GM18499 (cell line): ENCODE measurements at regions not wholly inside any gene's neighbourhood (a gene's known extent, or its start where the extent isn't known, plus 50 kb on each side); places are given as distances from the start of the nearest gene placed in this dataset.
A peak's percentile ranks its signal among the peaks of the same experiment; 100 is the strongest.
"Not testable (repeated sequence)": the region's sequence is repeated elsewhere in the genome, so short reads cannot be mapped to it uniquely, and the experiment has no call there.

Source experiments
- ATAC-seq: cut with Tn5 transposase; IDR thresholded peaks from one replicate; pipeline ENCODE4 v1.9.1; 2021; ENCODE audit warnings: moderate number of reproducible peaks; ENCODE audit not compliant: insufficient read depth, unreplicated experiment

DNA sequence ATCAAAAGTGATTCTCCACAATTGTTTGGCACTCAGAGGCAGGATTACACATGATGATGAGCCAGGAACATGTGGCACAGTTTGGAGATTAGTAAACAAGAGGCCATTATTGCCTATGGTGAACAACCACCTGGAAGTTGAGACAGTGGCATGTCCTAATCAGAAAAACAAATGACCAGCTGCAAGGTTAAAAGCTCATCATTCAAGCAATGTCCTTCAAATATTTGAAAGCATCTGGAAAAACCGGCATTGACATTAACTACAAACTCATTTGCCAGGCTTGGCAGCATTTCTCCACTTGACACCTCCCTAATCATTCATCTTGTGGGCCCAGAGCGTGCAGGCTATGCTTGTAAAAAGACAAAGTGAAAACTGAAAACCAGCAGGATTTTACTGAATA lies 80.6 kb upstream of the MEGF10 start:
- no peak for ATAC-seq

- ATAC-seq: no peak
These were observed 77.4 kb upstream of the MEGF10 start for GRCh38 chr5:127213231-127213630.

DNA sequence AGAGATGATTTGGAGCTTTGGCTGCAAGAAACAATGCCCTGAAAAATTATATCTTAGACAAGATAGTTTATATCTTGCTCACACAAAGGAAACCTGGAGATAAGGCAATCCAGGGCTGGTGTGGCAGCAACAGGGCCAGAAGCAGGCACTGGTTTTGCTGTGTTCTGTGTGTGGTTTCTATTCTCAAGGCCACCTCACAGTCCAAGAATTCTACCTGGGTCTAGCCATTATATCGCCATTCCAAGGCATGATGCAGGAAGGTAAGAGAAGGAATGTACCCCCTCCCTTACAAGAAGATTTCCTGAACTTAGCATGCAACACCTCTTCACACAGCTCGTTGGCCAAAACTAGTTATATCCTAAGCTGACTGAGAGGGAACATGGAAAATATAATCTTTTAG lies 74.5 kb upstream of the MEGF10 start:
- no peak for ATAC-seq

DNA sequence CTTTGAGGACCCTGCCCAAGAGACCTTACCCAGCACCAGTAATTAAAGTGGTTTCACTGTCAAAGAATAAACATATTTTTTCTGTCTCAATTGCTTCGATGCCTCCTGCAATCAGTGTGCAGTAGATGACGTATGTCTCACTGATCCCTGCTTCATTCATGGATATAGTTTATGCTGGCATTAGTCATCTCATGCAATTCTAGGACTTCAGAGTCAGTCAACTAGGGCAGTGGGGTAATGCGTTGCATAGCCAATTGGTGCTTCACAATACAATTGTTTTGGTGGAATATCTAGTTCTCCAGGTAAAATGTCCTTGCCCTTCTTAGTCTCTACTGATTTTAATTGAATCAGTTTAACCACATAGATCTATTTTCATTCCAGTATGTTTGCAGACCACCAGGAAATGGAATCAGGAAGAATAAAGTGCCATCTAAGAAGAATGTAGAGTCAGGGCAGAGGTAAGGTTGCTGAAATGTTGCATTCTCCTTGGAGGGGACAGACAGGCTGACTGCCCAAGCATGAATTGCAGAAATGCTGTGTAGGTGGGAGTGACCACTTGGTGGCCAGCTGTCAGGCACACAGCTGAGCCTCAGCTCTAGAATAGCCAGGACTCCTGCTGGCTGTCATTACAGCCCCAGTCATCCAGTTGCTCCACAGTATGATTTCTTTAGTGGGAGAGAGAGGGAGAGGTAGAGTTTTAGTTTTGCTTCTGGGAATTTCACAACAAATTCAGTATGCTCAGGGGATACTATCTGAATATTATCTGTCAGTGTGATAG lies 73.5 kb upstream of the MEGF10 start:
- ATAC-seq: no peak

DNA sequence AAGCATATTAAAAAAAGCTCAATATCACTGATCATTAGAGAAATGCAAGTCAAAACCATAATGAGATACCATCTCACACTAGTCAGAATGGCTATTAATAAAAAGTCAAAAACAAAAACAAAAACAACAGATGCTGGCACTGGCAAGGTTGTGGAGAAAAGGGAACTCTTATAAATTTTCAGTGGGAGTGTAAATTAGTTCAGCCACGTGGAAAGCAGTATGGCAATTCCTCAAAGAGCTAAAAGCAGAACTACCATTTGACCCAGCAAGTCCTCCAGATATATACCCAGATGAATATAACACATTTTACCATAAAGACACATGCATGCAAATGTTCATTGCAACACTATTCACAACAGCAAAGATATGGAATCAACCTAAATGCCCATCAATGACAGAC lies 68.7 kb upstream of the MEGF10 start:
- ATAC-seq: not testable (repeated sequence)

GRCh38 chr5:127222571-127223156 lies 67.9 kb upstream of the MEGF10 start:
- peak; percentile 72 for ATAC-seq

DNA sequence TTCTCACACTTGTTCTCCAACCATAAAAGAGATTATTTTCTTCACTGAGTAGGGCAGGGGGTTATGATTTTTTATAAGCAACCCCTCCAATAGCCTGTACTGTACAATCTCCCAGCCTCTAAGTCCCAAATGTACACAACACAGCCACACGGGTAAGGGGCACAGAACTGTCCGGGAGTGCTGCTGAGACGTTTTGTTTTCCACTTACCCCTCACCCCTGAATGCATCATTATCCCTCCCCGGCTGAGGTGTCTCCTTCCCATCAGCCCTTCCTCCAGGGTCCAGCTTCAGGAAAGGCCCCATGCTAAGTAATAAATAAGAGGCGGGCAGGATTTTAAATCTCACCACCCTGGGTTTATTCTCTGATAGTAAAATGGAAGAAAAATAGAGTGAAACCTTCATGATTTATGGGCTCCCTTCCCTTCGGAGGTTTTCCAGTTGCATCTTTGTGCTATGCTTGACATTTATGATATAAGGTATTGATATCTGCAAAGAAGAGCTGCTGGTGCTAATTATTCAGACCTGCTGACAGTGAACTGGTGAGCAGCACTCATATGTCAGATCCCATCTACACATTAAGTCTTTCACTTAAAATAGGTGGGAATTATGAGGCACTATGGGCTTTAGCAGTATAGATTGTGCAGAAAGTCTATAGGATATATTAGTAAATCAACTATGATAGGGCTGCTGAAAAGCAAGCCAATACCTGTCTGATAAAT lies 67.2 kb upstream of the MEGF10 start:
- no peak for ATAC-seq

- ATAC-seq: no peak
These were observed 62.7 kb upstream of the MEGF10 start for GRCh38 chr5:127227881-127228280.

- no peak for ATAC-seq
These were observed 61.9 kb upstream of the MEGF10 start for GRCh38 chr5:127228540-127229184.

DNA sequence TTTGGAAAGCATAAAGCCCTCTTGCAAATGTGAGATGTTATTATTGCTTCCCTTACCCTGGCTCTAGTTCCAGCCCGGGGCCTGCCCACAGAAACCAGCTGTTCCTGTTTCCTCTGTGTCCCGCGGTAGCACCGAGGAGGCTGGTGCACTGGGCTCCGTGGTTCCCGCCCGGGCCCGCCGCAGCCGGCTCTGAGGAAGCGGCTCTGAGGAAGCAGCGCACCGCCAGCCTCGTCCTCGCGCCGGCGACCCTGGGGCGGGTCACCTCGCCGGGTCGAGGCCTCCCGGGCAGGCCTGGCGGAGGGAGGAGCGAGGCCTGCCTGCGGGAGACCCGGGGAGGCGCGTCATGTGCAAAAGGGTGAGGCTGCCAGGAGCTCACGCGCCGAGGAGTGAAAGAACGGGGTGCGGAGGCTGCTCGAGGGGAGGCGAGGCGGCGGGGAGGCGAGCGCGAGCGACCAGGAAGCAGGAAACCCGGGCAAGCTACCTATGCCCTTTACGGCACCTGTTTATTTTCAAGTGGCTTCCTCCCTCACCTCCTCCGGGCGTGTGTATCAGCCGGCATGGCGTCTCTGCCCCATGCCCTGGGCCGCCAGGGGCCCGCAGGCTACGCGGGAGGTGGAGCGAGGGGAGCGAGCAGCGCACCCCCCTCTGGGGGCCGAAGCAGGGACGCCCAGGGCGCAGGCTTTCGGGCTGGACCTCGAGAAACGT lies 61.3 kb upstream of the MEGF10 start:
- ATAC-seq: peak; percentile 45

- no peak for ATAC-seq
These were observed 59.5 kb upstream of the MEGF10 start for GRCh38 chr5:127231118-127231517.

- ATAC-seq: no peak
These were observed 57.0 kb upstream of the MEGF10 start for GRCh38 chr5:127233590-127233989.

DNA sequence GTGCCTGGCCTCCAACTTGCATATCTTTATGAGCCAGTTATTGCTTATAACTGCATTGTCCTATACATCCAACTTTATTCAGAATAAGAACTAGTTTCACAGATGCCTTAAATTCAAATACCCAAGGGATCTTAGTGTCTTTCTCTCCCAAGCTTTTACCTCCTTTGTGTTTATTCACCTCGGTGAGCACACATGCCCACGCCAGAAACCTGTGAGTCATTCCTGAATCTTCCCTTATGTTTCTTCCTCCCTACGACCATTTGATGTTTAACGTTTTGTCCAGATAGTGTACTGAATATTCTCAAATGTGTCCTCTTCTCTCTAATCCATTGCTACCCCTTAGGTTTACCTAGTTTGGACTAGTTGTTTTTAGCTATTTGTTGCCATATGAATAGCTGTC lies 55.5 kb upstream of the MEGF10 start:
- no peak for ATAC-seq

- ATAC-seq: no peak
These were observed 54.3 kb upstream of the MEGF10 start for GRCh38 chr5:127236254-127236653.
